ENCODE measurements at regions not wholly inside any gene's neighbourhood (a gene's known extent, or its start where the extent isn't known, plus 50 kb on each side); places are given as distances from the start of the nearest gene placed in this dataset.
A peak's percentile ranks its signal among the peaks of the same experiment; 100 is the strongest.

DNA sequence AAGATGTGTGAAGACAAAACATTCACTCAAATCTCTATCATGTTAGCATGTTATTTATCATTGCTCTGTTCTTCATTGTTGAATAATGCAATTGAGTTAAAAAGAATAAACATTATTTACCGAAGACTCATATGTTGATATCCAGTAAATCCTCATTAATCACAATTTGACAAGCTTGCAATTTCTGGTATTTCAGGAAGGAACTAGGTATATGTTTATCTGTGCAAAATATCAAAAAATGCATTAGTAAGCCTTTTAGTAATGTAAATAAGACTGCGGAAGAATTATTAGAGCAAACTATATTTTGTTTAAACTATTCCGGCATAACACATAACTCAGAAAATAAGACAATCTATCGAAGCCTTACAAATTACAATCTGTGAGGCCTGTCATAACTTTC, 222.7 kb upstream of the NOVA1 start:
- Histone ChIP-seq H3K27me3 (ENCODE audit: control insufficient read depth, insufficient read depth, low read length) (no peaks in the 10 kb centered on the region), H2AK9ac (replicated peaks; ENCODE audit: low read depth, low read length, poor library complexity) (no peak overlapping the region), H2BK5ac (ENCODE audit: low read depth, low read length, poor library complexity, severe bottlenecking) (no peak overlapping the region), H4K5ac (ENCODE audit: low read depth, low read length) (no peak overlapping the region), H2BK120ac (ENCODE audit: low read depth, low read length) (no peak overlapping the region), H2BK15ac (ENCODE audit: low read depth, low read length) (no peak overlapping the region), H3K4me1 (ENCODE audit: control insufficient read depth, insufficient read depth, low read length) (no peaks in the 10 kb centered on the region), H3K36me3 (ENCODE audit: control insufficient read depth, insufficient read depth, low read length) (no peaks in the 10 kb centered on the region), H2AK5ac (ENCODE audit: low read depth, low read length) (no peak overlapping the region), H3K4me2 (ENCODE audit: low read depth, low read length) (no peak overlapping the region), H4K8ac (ENCODE audit: low read depth in 2 of 2, low read length in 2 of 2) (no peak overlapping the region), H3K56ac (ENCODE audit: extremely low read depth, insufficient read depth, low read length) (no peak overlapping the region), H3K9me3 (ENCODE audit: control insufficient read depth, insufficient read depth, low read length) (peaks cover 2% of the 10 kb centered on the region; the same call in 1 of the 2 replicates), H3K4ac (ENCODE audit: low read depth, low read length) (no peak overlapping the region), H4K91ac (ENCODE audit: insufficient read depth, low read depth, low read length) (no peak overlapping the region), H2BK20ac (ENCODE audit: low read depth, low read length) (no peak overlapping the region), H3K4me3 (ENCODE audit: insufficient read depth, low read depth, low read length) (no peak overlapping the region), H3K9me1 (ENCODE audit: insufficient read depth, low read length) (no peaks in the 10 kb centered on the region), H3K14ac (replicated peaks; ENCODE audit: low read depth, low read length) (no peak overlapping the region), H3K23ac (ENCODE audit: low read depth, low read length) (no peak overlapping the region), H4K20me1 (ENCODE audit: insufficient read depth, low read length) (no peaks in the 10 kb centered on the region), H3K18ac (ENCODE audit: low read depth, low read length) (no peak overlapping the region), H3K27ac (ENCODE audit: insufficient read depth, low read length) (no peak overlapping the region), H2AFZ (replicated peaks; ENCODE audit: low read length, poor library complexity) (no peak overlapping the region), H3K79me1 (ENCODE audit: low read depth in 1 of 2, low read length in 2 of 2) (no peaks in the 10 kb centered on the region), H3K9ac (ENCODE audit: low read depth, low read length) (no peak overlapping the region)
- no TSS peak for BruUV-seq (replicated peaks)
- dilution Hi-C loops (cut with HindIII; ENCODE audit: low sequenced_read_pairs, unreplicated experiment), result no loop called here
- TF ChIP-seq RAD21 (IDR thresholded peaks at IDR 0.05; ENCODE audit: low read length) (no peak), MAFK (IDR thresholded peaks at IDR 0.05; ENCODE audit: low read depth, low read length) (peak; percentile 43), ELK1 (IDR thresholded peaks at IDR 0.05; ENCODE audit: borderline replicate concordance, low read depth, low read length) (no peak), RCOR1 (IDR thresholded peaks at IDR 0.05; ENCODE audit: insufficient replicate concordance, low read length) (no peak), RFX5 (IDR thresholded peaks at IDR 0.05; ENCODE audit: low read depth, low read length) (no peak), NFE2L2 (IDR thresholded peaks at IDR 0.05; ENCODE audit: low read depth, low read length) (no peak)
- TF ChIP-seq, protein P1, sequence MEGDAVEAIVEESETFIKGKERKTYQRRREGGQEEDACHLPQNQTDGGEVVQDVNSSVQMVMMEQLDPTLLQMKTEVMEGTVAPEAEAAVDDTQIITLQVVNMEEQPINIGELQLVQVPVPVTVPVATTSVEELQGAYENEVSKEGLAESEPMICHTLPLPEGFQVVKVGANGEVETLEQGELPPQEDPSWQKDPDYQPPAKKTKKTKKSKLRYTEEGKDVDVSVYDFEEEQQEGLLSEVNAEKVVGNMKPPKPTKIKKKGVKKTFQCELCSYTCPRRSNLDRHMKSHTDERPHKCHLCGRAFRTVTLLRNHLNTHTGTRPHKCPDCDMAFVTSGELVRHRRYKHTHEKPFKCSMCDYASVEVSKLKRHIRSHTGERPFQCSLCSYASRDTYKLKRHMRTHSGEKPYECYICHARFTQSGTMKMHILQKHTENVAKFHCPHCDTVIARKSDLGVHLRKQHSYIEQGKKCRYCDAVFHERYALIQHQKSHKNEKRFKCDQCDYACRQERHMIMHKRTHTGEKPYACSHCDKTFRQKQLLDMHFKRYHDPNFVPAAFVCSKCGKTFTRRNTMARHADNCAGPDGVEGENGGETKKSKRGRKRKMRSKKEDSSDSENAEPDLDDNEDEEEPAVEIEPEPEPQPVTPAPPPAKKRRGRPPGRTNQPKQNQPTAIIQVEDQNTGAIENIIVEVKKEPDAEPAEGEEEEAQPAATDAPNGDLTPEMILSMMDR (conservative IDR thresholded peaks at IDR 0.05; ENCODE audit: low read depth, low read length), result no peak
- TF ChIP-seq, protein P2, sequence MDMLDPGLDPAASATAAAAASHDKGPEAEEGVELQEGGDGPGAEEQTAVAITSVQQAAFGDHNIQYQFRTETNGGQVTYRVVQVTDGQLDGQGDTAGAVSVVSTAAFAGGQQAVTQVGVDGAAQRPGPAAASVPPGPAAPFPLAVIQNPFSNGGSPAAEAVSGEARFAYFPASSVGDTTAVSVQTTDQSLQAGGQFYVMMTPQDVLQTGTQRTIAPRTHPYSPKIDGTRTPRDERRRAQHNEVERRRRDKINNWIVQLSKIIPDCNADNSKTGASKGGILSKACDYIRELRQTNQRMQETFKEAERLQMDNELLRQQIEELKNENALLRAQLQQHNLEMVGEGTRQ (IDR thresholded peaks at IDR 0.05; ENCODE audit: low read depth, low read length), result no peak
- no CpG with 5 or more reads among the region's 4 CpGs for WGBS, 2 experiments (ENCODE audit: extremely low coverage in 2 of 2, insufficient read length in 1 of 2)
- ATAC-seq (ENCODE audit: low read depth), result no peak
- in situ Hi-C loops (cut with MboI; ENCODE audit: low sequenced_read_pairs), result no loop called here
- no peak for DNase-seq
- CTCF ChIA-PET, result no interaction called here
- POLR2A ChIA-PET (ENCODE audit: unreplicated experiment), result no interaction called here
- intact Hi-C loops (cut with micrococcal nuclease), result no loop called here

Measured in IMR-90 (cell line).